ENCODE measurements at regions not wholly inside any gene's neighbourhood (a gene's known extent, or its start where the extent isn't known, plus 50 kb on each side); places are given as distances from the start of the nearest gene placed in this dataset.

- H3K27me3 ChIP-seq: no peaks in the 10 kb centered on the region
- H3K27ac ChIP-seq: no peak overlapping the region
- H3K36me3 ChIP-seq: no peaks in the 10 kb centered on the region
- H3K9me3 ChIP-seq (ENCODE audit: low read depth): no peaks in the 10 kb centered on the region
- DNase-seq (ENCODE audit: low read depth in 1 of 2, low spot score in 1 of 2): no peak
- no peak overlapping the region for H3K4me3 ChIP-seq
- TF ChIP-seq, protein P1, sequence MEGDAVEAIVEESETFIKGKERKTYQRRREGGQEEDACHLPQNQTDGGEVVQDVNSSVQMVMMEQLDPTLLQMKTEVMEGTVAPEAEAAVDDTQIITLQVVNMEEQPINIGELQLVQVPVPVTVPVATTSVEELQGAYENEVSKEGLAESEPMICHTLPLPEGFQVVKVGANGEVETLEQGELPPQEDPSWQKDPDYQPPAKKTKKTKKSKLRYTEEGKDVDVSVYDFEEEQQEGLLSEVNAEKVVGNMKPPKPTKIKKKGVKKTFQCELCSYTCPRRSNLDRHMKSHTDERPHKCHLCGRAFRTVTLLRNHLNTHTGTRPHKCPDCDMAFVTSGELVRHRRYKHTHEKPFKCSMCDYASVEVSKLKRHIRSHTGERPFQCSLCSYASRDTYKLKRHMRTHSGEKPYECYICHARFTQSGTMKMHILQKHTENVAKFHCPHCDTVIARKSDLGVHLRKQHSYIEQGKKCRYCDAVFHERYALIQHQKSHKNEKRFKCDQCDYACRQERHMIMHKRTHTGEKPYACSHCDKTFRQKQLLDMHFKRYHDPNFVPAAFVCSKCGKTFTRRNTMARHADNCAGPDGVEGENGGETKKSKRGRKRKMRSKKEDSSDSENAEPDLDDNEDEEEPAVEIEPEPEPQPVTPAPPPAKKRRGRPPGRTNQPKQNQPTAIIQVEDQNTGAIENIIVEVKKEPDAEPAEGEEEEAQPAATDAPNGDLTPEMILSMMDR (IDR thresholded peaks at IDR 0.05; ENCODE audit: low read depth, low read length): no peak
- H3K4me1 ChIP-seq (ENCODE audit: low read depth): no peaks in the 10 kb centered on the region
Measured at GRCh38 chr15:99895956-99896311, 162.7 kb upstream of the LYSMD4 start.

GRCh38 chr15:99895189-99895955, 162.1 kb upstream of the LYSMD4 start:
- Histone ChIP-seq H3K4me3 (no peak overlapping the region), H3K36me3 (no peaks in the 10 kb centered on the region), H3K27ac (no peak overlapping the region), H3K4me1 (ENCODE audit: low read depth) (no peaks in the 10 kb centered on the region), H3K9me3 (ENCODE audit: low read depth) (no peaks in the 10 kb centered on the region), H3K27me3 (no peaks in the 10 kb centered on the region)
- TF ChIP-seq, protein P1 (IDR thresholded peaks at IDR 0.05; ENCODE audit: low read depth, low read length): no peak
- no peak for DNase-seq (ENCODE audit: low read depth in 1 of 2, low spot score in 1 of 2)

- DNase-seq (ENCODE audit: low read depth in 1 of 2, low spot score in 1 of 2): no peak
Measured at GRCh38 chr15:99878835-99879234, 145.6 kb upstream of the LYSMD4 start.

DNA sequence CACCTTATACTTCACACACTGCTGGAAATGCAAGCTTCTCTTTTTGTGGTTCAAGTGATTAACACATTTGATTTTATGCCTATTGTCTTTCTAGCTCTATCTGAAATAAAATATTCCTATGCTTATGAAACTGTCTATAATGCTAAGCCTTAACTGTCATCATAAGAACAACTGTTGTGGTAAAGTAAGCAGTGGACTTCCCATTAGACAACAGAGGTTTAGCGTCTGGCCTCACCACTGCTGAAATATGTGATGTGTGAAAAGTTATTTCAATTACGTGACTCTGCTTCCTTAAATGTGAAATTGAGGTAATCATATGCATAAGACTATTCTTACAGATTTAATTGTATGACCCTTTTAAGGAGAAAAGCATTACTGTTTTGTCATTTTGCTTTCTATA, 140.2 kb upstream of the LYSMD4 start:
- no peak overlapping the region for H3K27ac ChIP-seq
- H3K36me3 ChIP-seq: no peaks in the 10 kb centered on the region
- TF ChIP-seq, protein P1 (IDR thresholded peaks at IDR 0.05; ENCODE audit: low read depth, low read length): no peak
- H3K4me3 ChIP-seq: no peak overlapping the region
- no peaks in the 10 kb centered on the region for H3K4me1 ChIP-seq (ENCODE audit: low read depth)
- no peak for DNase-seq (ENCODE audit: low read depth in 1 of 2, low spot score in 1 of 2)
- no peaks in the 10 kb centered on the region for H3K27me3 ChIP-seq
- H3K9me3 ChIP-seq (ENCODE audit: low read depth): no peaks in the 10 kb centered on the region

More at GRCh38 chr15:99878835-99879234, 145.6 kb upstream of the LYSMD4 start:
- Histone ChIP-seq H3K9me3 (ENCODE audit: low read depth) (no peaks in the 10 kb centered on the region), H3K4me1 (ENCODE audit: low read depth) (no peaks in the 10 kb centered on the region), H3K27ac (no peak overlapping the region), H3K36me3 (no peaks in the 10 kb centered on the region), H3K4me3 (no peak overlapping the region), H3K27me3 (no peaks in the 10 kb centered on the region)
- TF ChIP-seq, protein P1 (IDR thresholded peaks at IDR 0.05; ENCODE audit: low read depth, low read length): no peak

DNA sequence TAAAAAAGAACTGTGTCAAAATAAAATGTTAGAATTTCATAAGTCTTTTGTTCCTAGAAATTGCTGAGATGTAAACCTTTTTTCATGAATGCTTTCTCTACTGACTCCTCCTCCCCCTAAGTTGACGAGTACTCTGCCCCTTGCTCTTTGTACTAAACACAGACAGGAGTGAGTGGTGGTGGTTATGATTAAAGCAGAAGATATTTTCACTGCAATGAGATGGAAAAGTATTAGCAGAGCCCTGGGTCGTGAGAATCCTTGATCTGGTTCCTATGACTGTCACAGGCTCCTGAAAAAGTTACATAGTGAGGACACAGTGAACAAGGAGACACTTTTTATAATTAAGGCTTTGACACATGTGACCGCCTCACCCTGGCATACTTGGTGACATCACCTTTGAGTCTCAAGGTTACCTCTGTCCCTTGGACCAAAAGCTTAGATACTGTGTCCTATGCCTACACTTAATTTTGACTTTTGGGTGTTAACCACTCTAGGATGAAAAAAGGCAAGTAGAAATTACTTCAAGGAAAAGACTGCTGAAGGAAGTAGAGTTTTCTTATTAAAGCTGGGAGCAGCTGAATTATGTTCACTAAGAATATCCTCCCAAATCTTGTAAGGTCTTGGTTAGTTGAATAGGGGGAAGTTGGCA, 130.4 kb upstream of the LYSMD4 start:
- no peak overlapping the region for H3K4me3 ChIP-seq
- DNase-seq (ENCODE audit: low read depth in 1 of 2, low spot score in 1 of 2): no peak

More for the DNA sequence above, 130.4 kb upstream of the LYSMD4 start:
- Histone ChIP-seq H3K27me3 (no peaks in the 10 kb centered on the region), H3K36me3 (no peaks in the 10 kb centered on the region), H3K27ac (no peak overlapping the region), H3K4me1 (ENCODE audit: low read depth) (no peaks in the 10 kb centered on the region), H3K9me3 (ENCODE audit: low read depth) (no peaks in the 10 kb centered on the region)
- TF ChIP-seq, protein P1 (IDR thresholded peaks at IDR 0.05; ENCODE audit: low read depth, low read length): no peak
